ENCODE measurements at regions not wholly inside any gene's neighbourhood (a gene's known extent, or its start where the extent isn't known, plus 50 kb on each side); places are given as distances from the start of the nearest gene placed in this dataset.

- no peak for DNase-seq (ENCODE audit: low read depth)
- no peak for TF ChIP-seq CTCF (IDR thresholded peaks at IDR 0.05; ENCODE audit: control insufficient read depth, insufficient read depth, low read depth, low read length, missing control alignments)
- H3K4me3 ChIP-seq (ENCODE audit: control insufficient read depth, low read depth, low read length): no peak overlapping the region
Measured at GRCh38 chr3:176581589-176581988, 615.7 kb downstream of the TBL1XR1 start.

- H3K4me3 ChIP-seq (ENCODE audit: control insufficient read depth, low read depth, low read length): no peak overlapping the region
- DNase-seq (ENCODE audit: low read depth): peak; percentile 59
- TF ChIP-seq CTCF (IDR thresholded peaks at IDR 0.05; ENCODE audit: control insufficient read depth, insufficient read depth, low read depth, low read length, missing control alignments): no peak
Measured at GRCh38 chr3:176579711-176580185, 617.5 kb downstream of the TBL1XR1 start.

GRCh38 chr3:176578316-176578715 lies 619.0 kb downstream of the TBL1XR1 start:
- H3K4me3 ChIP-seq (ENCODE audit: control insufficient read depth, low read depth, low read length): no peak overlapping the region
- no peak for DNase-seq (ENCODE audit: low read depth)
- TF ChIP-seq CTCF (IDR thresholded peaks at IDR 0.05; ENCODE audit: control insufficient read depth, insufficient read depth, low read depth, low read length, missing control alignments): no peak

- no peak for DNase-seq (ENCODE audit: low read depth)
- TF ChIP-seq CTCF (IDR thresholded peaks at IDR 0.05; ENCODE audit: control insufficient read depth, insufficient read depth, low read depth, low read length, missing control alignments): no peak
- no peak overlapping the region for H3K4me3 ChIP-seq (ENCODE audit: control insufficient read depth, low read depth, low read length)
Measured at GRCh38 chr3:176577447-176577846, 619.8 kb downstream of the TBL1XR1 start.

GRCh38 chr3:176574786-176575185 lies 622.5 kb downstream of the TBL1XR1 start:
- H3K4me3 ChIP-seq (ENCODE audit: control insufficient read depth, low read depth, low read length): no peak overlapping the region
- peak; percentile 62 for DNase-seq (ENCODE audit: low read depth)
- no peak for TF ChIP-seq CTCF (IDR thresholded peaks at IDR 0.05; ENCODE audit: control insufficient read depth, insufficient read depth, low read depth, low read length, missing control alignments)

DNA sequence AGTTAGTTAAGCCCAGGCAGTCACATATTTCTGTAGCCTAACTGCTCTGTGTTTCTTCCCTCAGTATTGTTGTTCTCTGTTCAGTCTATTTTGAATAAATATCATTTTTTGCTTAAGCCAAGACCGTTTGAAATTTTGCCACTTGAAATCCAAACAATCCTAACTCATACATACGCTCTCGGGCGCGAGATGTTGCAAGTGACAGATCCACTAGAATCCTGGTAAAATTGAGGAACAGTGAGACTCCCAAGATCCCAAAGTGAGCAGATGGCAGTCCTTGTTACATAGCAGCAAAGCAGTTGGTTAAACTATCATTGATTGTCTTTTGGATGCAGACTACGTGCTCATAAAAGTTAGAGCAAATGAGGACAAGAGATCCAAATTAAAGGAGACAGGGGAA lies 625.4 kb downstream of the TBL1XR1 start:
- no peak for TF ChIP-seq CTCF (IDR thresholded peaks at IDR 0.05; ENCODE audit: control insufficient read depth, insufficient read depth, low read depth, low read length, missing control alignments)
- no peak overlapping the region for H3K4me3 ChIP-seq (ENCODE audit: control insufficient read depth, low read depth, low read length)
- no peak for DNase-seq (ENCODE audit: low read depth)

GRCh38 chr3:176570992-176571391 lies 626.3 kb downstream of the TBL1XR1 start:
- no peak for DNase-seq (ENCODE audit: low read depth)
- H3K4me3 ChIP-seq (ENCODE audit: control insufficient read depth, low read depth, low read length): no peak overlapping the region
- TF ChIP-seq CTCF (IDR thresholded peaks at IDR 0.05; ENCODE audit: control insufficient read depth, insufficient read depth, low read depth, low read length, missing control alignments): no peak

All from AG09309 (cell line).